Stomach (tissue), 8 donors: ENCODE measurements at regions not wholly inside any gene's neighbourhood (a gene's known extent, or its start where the extent isn't known, plus 50 kb on each side); places are given as distances from the start of the nearest gene placed in this dataset.

Experiments
- DNase-seq, 2 donors: peaks; one replicate each; pipeline versions ENCODE4 v3.0.0 to v3.0.0-alpha.2; 2013 to 2019
- H3K27ac ChIP-seq, 5 donors: fragments of 200-600 bp in 4 of 5; sonication (generic) in 4 of 5; one replicate each; pipeline ENCODE4 v1.5.1; 2013 to 2019; ENCODE audit warnings: mild to moderate bottlenecking in 1 of 5, moderate library complexity in 1 of 5
- H3K27me3 ChIP-seq, 3 donors: fragments of 200-600 bp; sonication (generic); one replicate each; pipeline ENCODE4 v1.5.1; 2017 to 2019; ENCODE audit warnings: mixed run types in 1 of 3
- H3K36me3 ChIP-seq, 4 donors: fragments of 200-600 bp; sonication (generic); 1 replicate in 3 of 4; 2 replicates in 1 of 4; pipeline ENCODE4 v1.5.1; 2016 to 2019
- H3K4me1 ChIP-seq, 4 donors: fragments of 200-600 bp; sonication (generic); one replicate each; pipeline ENCODE4 v1.5.1; 2016 to 2019
- H3K4me3 ChIP-seq, 4 donors: fragments of 200-600 bp; sonication (generic) in 3 of 4; one replicate each; pipeline ENCODE4 v1.5.1; 2016 to 2019; ENCODE audit warnings: mild to moderate bottlenecking in 1 of 4
- H3K9me3 ChIP-seq, 4 donors: fragments of 200-600 bp; sonication (generic); one replicate each; pipeline ENCODE4 v1.5.1; 2016 to 2019
- CTCF ChIP-seq, 7 experiments: fragments of 450-650 bp in 4 of 7; fragments of 200-600 bp in 3 of 7; sonication (generic) in 3 of 7; IDR thresholded peaks; one replicate each; pipeline ENCODE4 v1.5.1; 2016 to 2019; ENCODE audit warnings: antibody characterized with exemption in 7 of 7, control low read depth in 2 of 7, mild to moderate bottlenecking in 1 of 7
- EP300 ChIP-seq: sonication (generic); formaldehyde crosslinking; IDR thresholded peaks from one replicate; pipeline ENCODE4 v1.6.1; 2017; ENCODE audit warnings: antibody characterized with exemption
- POLR2A ChIP-seq, 4 donors: fragments of 450-650 bp; IDR thresholded peaks; one replicate each; pipeline ENCODE4 v1.6.1; 2016; ENCODE audit warnings: antibody characterized with exemption in 4 of 4, control low read depth in 2 of 4, mild to moderate bottlenecking in 1 of 4, moderate library complexity in 1 of 4
- POLR2AphosphoS5 ChIP-seq, 3 donors: sonication (generic); formaldehyde crosslinking; IDR thresholded peaks; one replicate each; pipeline ENCODE4 v1.6.1; 2016; ENCODE audit warnings: antibody characterized with exemption in 3 of 3
- WGBS, 5 donors: extraction: QIAGEN DNeasy Blood & Tissue Kit in 3 of 5; methylation state at CpG; one replicate each; pipeline versions ENCODE4 v1.1.5 to v1.1.7; 2013 to 2018; 5-methylcytosine and 5-hydroxymethylcytosine counted together
- intact Hi-C: fragments of 100-400 bp; cut with DNase I; formaldehyde crosslinking; loops from one replicate; pipeline ENCODE4 v1.15.1; 2023; ENCODE audit warnings: low total_unique reads
- donor health status: healthy with polysubstance abuse.
- donor health status: Bipolar disorder and iron deficiency.
- donor health status: healthy.

- H3K27me3 ChIP-seq = no peaks in the 10 kb centered on the region
- TF ChIP-seq POLR2AphosphoS5 (IDR thresholded peaks at IDR 0.05) (no peak), EP300 (no peak), CTCF (IDR thresholded peaks at IDR 0.05) (no peak), POLR2A (IDR thresholded peaks at IDR 0.05) (no peak)
- intact Hi-C loops = no loop called here
Measured at GRCh38 chr5:17444496-17444895, 53.5 kb upstream of the TAF11L2 start.

GRCh38 chr5:17445185-17445584, 52.8 kb upstream of the TAF11L2 start:
- H3K27ac ChIP-seq = peak overlapping the region in 3 of 5 donors; percentile 51 to 68 (median 55)
- peak; percentile 50 to 76 for DNase-seq
- WGBS, 5 donors = 34 to 48% (median 38%) methylated on average over 2 of the region's 2 CpGs
- intact Hi-C loops = no loop called here
- no peaks in the 10 kb centered on the region for H3K36me3 ChIP-seq
- TF ChIP-seq POLR2AphosphoS5 (IDR thresholded peaks at IDR 0.05) (peak in 1 of 3 donors; percentile 65), CTCF (IDR thresholded peaks at IDR 0.05) (no peak)
- peaks cover 0 to 7% (median 2%) of the 10 kb centered on the region in 4 donors for H3K4me1 ChIP-seq
- H3K9me3 ChIP-seq = peaks cover 0 to 5% (median 0%) of the 10 kb centered on the region in 4 donors
- H3K4me3 ChIP-seq = no peak overlapping the region
- no peaks in the 10 kb centered on the region for H3K27me3 ChIP-seq

More at GRCh38 chr5:17444496-17444895, 53.5 kb upstream of the TAF11L2 start:
- H3K27ac ChIP-seq = peak overlapping the region in 2 of 5 donors; percentile 51 to 55
- H3K4me1 ChIP-seq = peaks cover 0 to 7% (median 2%) of the 10 kb centered on the region in 4 donors
- 60 to 80% (median 71%) methylated on average over 1 of the region's 1 CpG for WGBS, 5 donors
- no peak overlapping the region for H3K4me3 ChIP-seq
- no peaks in the 10 kb centered on the region for H3K36me3 ChIP-seq
- no peak for DNase-seq
- peaks cover 0 to 9% (median 0%) of the 10 kb centered on the region in 4 donors for H3K9me3 ChIP-seq
